Endothelial cell of umbilical vein (primary cell): ENCODE measurements at regions not wholly inside any gene's neighbourhood (a gene's known extent, or its start where the extent isn't known, plus 50 kb on each side); places are given as distances from the start of the nearest gene placed in this dataset.

ENCODE experiments used
- BruUV-seq: library from RNA; stranded (reverse); fragments of 400-500 nt; replicated peaks from 2 replicates; lab custom pipeline; 2021; lab: Mats Ljungman, UMichigan
- CTCF ChIA-PET: fragments of 300-600, 350-600 bp; sonication (Branson Sonifier 250); formaldehyde crosslinking; loops from one replicate; lab custom pipeline; 2021; ENCODE audit warnings: antibody characterized with exemption, inconsistent platforms; lab: Charles Lee
- POLR2A ChIA-PET: fragments of 300-600, 350-600 bp; sonication (Branson Sonifier 250); formaldehyde crosslinking; loops from one replicate; lab custom pipeline; 2021; ENCODE audit warnings: antibody characterized with exemption, inconsistent platforms; lab: Charles Lee
- DNase-seq: peaks from one replicate; pipeline ENCODE4 v3.0.0-alpha.2; 2011; ENCODE audit warnings: low read depth, low spot score
- FAIRE-seq: peaks from 2 replicates; lab custom pipeline; 2011; peaks lifted over from hg19 to GRCh38; lab: Jason Lieb, UNC
- H2AFZ ChIP-seq: 2 replicates; pipeline ENCODE4 v1.6.0; 2012; ENCODE audit warnings: low read depth, low read length, control low read depth, inconsistent platforms
- H3K27ac ChIP-seq: 2 replicates; pipeline ENCODE4 v1.5.1; 2011; ENCODE audit warnings: low read depth, mild to moderate bottlenecking, control low read depth, low read length, moderate library complexity; ENCODE audit not compliant: insufficient read depth
- H3K27me3 ChIP-seq, 2 experiments: 2 replicates each; pipeline versions ENCODE4 v1.6.0 to v1.6.1; 2011; ENCODE audit warnings: low read length in 2 of 2, mixed read lengths in 1 of 2; ENCODE audit not compliant: control insufficient read depth in 2 of 2, insufficient read depth in 2 of 2
- H3K36me3 ChIP-seq, 2 experiments: 2 replicates in 1 of 2; 3 replicates in 1 of 2; pipeline ENCODE4 v1.5.1; 2011; ENCODE audit warnings: low read length in 2 of 2, mild to moderate bottlenecking in 1 of 2, moderate library complexity in 1 of 2; ENCODE audit not compliant: control insufficient read depth in 2 of 2, insufficient read depth in 2 of 2; ENCODE audit errors: extremely low read depth in 1 of 2
- H3K4me1 ChIP-seq: 3 replicates; pipeline ENCODE4 v1.5.1; 2011; ENCODE audit warnings: mild to moderate bottlenecking, low read length; ENCODE audit not compliant: control insufficient read depth, insufficient read depth; ENCODE audit errors: extremely low read depth
- H3K4me2 ChIP-seq: 2 replicates; pipeline ENCODE4 v1.6.1; 2011; ENCODE audit warnings: low read length, control low read depth, mixed read lengths; ENCODE audit not compliant: insufficient read depth
- H3K4me3 ChIP-seq, 3 experiments: fragments of 200-600 bp in 1 of 3; sonication (generic), shearing (Covaris generic) in 1 of 3; replicated peaks in 1 of 3; 2 replicates each; pipeline ENCODE4 v1.5.1; 2011 to 2016; ENCODE audit warnings: control low read depth in 3 of 3, low read length in 3 of 3, mild to moderate bottlenecking in 2 of 3, inconsistent platforms in 1 of 3, low read depth in 1 of 3, moderate library complexity in 1 of 3; ENCODE audit not compliant: insufficient read depth in 1 of 3
- H3K79me2 ChIP-seq: 2 replicates; pipeline ENCODE4 v1.6.0; 2012; ENCODE audit warnings: low read length, inconsistent platforms; ENCODE audit not compliant: control insufficient read depth, insufficient read depth
- H3K9ac ChIP-seq: replicated peaks from 2 replicates; pipeline ENCODE3; 2011; ENCODE audit warnings: low read length, control low read depth; ENCODE audit not compliant: insufficient read depth; ENCODE audit errors: extremely low read depth
- H3K9me1 ChIP-seq: replicated peaks from 3 replicates; pipeline ENCODE4 v1.6.0; 2011; ENCODE audit warnings: mild to moderate bottlenecking, low read length; ENCODE audit not compliant: control insufficient read depth, insufficient read depth; ENCODE audit errors: extremely low read depth
- H3K9me3 ChIP-seq: replicated peaks from 2 replicates; pipeline ENCODE4 v1.5.1; 2012; ENCODE audit warnings: low read length, inconsistent platforms; ENCODE audit not compliant: control insufficient read depth, insufficient read depth
- H4K20me1 ChIP-seq: replicated peaks from 2 replicates; pipeline ENCODE3; 2011; ENCODE audit warnings: mild to moderate bottlenecking, low read length; ENCODE audit not compliant: control insufficient read depth, insufficient read depth; ENCODE audit errors: extremely low read depth
- CTCF ChIP-seq, 2 donors: IDR thresholded peaks; 1 replicate in 1 of 2; 2 replicates in 1 of 2; pipeline ENCODE4 v1.5.1; 2011; ENCODE audit warnings: low read length in 2 of 2, mild to moderate bottlenecking in 2 of 2, moderate library complexity in 2 of 2, control low read depth in 1 of 2, inconsistent platforms in 1 of 2, low read depth in 1 of 2; ENCODE audit not compliant: insufficient read depth in 1 of 2; ENCODE audit errors: extremely low read depth in 1 of 2
- EZH2 ChIP-seq: IDR thresholded peaks from 2 replicates; pipeline ENCODE4 v1.6.1; 2012; ENCODE audit warnings: borderline replicate concordance, low read depth, mild to moderate bottlenecking, moderate library complexity, low read length, inconsistent platforms; ENCODE audit not compliant: severe bottlenecking
- FOS ChIP-seq: IDR thresholded peaks from 2 replicates; pipeline ENCODE4 v1.6.1; 2011; ENCODE audit warnings: mild to moderate bottlenecking, low read length, moderate library complexity, borderline replicate concordance; ENCODE audit not compliant: insufficient read depth
- GATA2 ChIP-seq: IDR thresholded peaks from 2 replicates; pipeline ENCODE4 v1.7.0; 2011; ENCODE audit warnings: low read depth, mild to moderate bottlenecking, moderate library complexity, mixed read lengths, low read length; ENCODE audit not compliant: insufficient read length, insufficient read depth
- JUN ChIP-seq: IDR thresholded peaks from 2 replicates; pipeline ENCODE4 v1.6.1; 2011; ENCODE audit warnings: borderline replicate concordance, low read depth; ENCODE audit not compliant: insufficient read length, insufficient read depth
- MYC ChIP-seq: IDR thresholded peaks from one replicate; pipeline ENCODE4 v1.6.1; 2011; ENCODE audit warnings: mild to moderate bottlenecking, low read depth, low read length
- POLR2A ChIP-seq: IDR thresholded peaks from 2 replicates; pipeline ENCODE4 v1.6.1; 2012; ENCODE audit warnings: low read depth, mild to moderate bottlenecking, control low read depth, low read length
- POLR2AphosphoS5 ChIP-seq: IDR thresholded peaks from 2 replicates; pipeline ENCODE4 v1.6.1; 2012; ENCODE audit warnings: low read depth, mild to moderate bottlenecking, control low read depth, low read length, moderate library complexity; ENCODE audit not compliant: insufficient read depth
- dilution Hi-C: fragments of 300-500 bp; cut with MboI; formaldehyde crosslinking; loops from one replicate; pipeline ENCODE4 v1.15.0; 2019; ENCODE audit warnings: low sequenced_read_pairs; ENCODE audit not compliant: extremely low pct_ligation_motif_present
- intact Hi-C: fragments of 100-400 bp; cut with micrococcal nuclease; formaldehyde crosslinking; loops from one replicate; pipeline ENCODE4 v1.10.0; 2022
- TF ChIP-seq, protein P1 (sequence below): IDR thresholded peaks from 2 replicates; pipeline ENCODE4 v1.6.1; 2011; ENCODE audit not compliant: insufficient read depth, insufficient read length

- Histone ChIP-seq H3K4me2 (no peak overlapping the region), H4K20me1 (no peaks in the 10 kb centered on the region), H3K4me3 (no peak overlapping the region), H3K27ac (no peak overlapping the region), H3K9me3 (no peaks in the 10 kb centered on the region), H2AFZ (no peak overlapping the region), H3K4me1 (no peaks in the 10 kb centered on the region), H3K9ac (no peak overlapping the region), H3K9me1 (no peaks in the 10 kb centered on the region), H3K79me2 (no peaks in the 10 kb centered on the region), H3K27me3 (no peaks in the 10 kb centered on the region), H3K36me3 (no peaks in the 10 kb centered on the region)
- no peak for FAIRE-seq
- POLR2A ChIA-PET = no interaction called here
- dilution Hi-C loops (no loop called here), intact Hi-C loops (no loop called here)
- TF ChIP-seq POLR2AphosphoS5 = no peak
- TF ChIP-seq GATA2 = no peak
- no peak for TF ChIP-seq CTCF (IDR thresholded peaks at IDR 0.05; ENCODE audit: extremely low read depth in 1 of 2, insufficient read depth in 1 of 2, low read depth in 1 of 2, low read length in 2 of 2)
- TF ChIP-seq, protein P1, sequence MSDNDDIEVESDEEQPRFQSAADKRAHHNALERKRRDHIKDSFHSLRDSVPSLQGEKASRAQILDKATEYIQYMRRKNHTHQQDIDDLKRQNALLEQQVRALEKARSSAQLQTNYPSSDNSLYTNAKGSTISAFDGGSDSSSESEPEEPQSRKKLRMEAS = no peak
- TF ChIP-seq EZH2 = no peak
- TF ChIP-seq JUN = no peak
- no peak for TF ChIP-seq MYC
- TF ChIP-seq FOS = no peak
- TF ChIP-seq POLR2A = no peak
- CTCF ChIA-PET = no interaction called here
- no TSS peak for BruUV-seq
- DNase-seq = no peak
These were observed 94.8 kb downstream of the DNAAF6 start for GRCh38 chrX:107301253-107301652.
